GM21447 (cell line): ENCODE measurements at regions not wholly inside any gene's neighbourhood (a gene's known extent, or its start where the extent isn't known, plus 50 kb on each side); places are given as distances from the start of the nearest gene placed in this dataset.

Experiments used
- ATAC-seq: cut with Tn5 transposase; IDR thresholded peaks from one replicate; pipeline ENCODE4 v1.9.1; 2021; ENCODE audit not compliant: unreplicated experiment

DNA sequence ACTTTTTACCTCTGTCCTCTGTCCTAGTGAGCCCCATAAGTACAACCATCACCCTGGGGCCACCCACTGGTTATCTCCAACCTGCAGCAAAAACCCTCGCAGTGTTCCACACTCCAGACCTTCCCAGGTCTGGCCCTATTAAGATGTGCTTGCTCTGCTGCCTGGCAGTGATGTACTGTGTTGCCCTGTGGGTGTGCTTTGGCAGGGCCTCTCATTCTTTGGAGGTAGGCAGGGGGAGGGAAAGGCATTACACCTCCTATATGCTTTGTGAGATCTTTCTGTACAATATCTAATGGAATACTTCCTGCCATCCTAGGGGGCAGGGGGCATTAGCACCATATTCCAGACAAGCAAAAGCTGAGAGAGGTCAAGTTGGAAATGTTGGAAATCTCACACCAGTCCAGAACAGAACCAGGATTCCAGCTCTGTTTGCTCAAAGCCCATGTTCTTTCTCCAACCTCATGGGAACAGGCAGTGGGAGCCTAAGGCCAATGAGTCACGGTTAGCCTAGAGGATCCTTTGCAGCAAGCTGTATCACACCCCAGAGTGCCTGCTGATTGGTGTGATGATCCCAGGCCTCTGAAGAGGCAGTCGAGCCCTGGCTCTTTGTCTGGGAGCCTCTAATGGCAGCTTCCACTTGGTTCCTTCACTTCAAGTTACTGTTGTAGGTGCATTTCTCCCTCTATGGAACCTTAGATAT is 59.7 kb upstream of the UBL3 start:
- no peak for ATAC-seq

DNA sequence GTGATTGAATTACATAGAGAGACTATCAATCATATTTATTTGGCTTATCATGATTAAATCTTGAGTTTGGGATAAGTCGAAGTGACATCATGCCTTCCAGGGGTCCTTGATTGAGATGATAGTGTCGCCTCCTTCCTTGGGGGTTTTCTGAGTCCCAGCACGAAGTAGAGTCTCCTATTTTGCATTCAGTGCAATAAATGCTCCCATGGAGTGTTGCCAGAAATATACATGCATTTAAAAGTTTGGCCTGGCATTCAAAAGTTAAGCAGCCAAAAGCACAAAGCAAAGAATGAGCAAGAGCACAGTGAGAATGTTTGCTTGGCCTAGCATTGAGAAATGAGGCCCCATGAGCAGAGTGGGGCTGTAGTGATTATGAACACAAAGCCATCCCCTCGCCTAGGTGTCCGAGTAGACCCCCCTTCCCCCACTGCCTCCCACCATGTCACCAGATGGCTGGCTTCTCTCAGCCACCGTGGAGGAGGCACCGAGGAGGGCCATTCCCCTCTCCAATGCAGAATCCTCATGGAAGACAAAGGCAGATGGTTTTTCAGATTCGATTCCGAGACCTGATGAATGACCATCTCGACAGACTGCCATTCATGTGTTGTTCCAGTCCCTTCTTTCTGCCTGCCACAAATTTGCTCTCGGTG is 58.8 kb upstream of the UBL3 start:
- no peak for ATAC-seq

DNA sequence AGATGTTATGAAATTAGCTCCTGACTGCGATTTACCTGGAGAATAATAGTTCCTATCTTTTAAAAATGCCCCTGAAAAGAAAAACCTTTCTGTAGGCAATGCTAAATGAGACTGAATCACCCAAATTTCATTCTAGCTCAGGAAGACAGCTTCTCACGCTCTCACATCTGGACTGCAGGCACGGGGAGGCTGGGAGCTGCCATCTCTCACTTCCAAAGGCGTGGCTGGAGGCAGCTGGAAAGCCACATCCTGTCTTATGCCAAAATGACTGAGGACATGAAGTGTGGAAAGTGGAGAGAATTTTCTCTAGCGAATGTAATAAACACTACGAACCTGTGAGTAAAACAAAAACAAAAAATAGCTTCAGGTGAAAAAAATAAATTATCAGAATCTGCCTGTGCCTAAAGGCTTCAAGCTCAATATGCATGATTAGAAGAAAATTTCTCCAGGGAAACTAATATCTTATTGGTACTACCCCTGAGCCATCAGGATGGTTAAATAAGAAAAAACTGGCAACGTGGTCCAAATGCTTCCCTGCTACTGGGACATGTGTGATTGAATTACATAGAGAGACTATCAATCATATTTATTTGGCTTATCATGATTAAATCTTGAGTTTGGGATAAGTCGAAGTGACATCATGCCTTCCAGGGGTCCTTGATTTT is 58.1 kb upstream of the UBL3 start:
- no peak for ATAC-seq

DNA sequence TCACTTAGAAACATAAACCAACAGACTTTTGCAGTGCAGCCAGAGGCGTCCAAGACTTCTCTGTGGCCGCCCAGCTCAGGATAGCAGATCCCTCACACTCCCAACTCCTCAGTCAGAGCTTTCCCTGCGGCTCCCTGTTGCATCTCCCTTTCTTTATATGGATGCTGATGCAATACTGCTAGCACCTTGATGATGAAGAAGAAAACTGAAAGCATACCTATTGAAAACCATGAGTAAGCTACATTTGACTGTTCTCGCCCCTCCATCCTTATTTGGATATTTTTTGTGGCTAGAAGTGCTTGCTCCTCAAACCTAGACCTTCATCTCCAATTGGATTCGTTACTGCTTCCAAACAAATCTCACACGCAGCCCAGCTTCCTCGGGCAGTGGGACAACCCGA is 57.3 kb upstream of the UBL3 start:
- ATAC-seq: no peak

DNA sequence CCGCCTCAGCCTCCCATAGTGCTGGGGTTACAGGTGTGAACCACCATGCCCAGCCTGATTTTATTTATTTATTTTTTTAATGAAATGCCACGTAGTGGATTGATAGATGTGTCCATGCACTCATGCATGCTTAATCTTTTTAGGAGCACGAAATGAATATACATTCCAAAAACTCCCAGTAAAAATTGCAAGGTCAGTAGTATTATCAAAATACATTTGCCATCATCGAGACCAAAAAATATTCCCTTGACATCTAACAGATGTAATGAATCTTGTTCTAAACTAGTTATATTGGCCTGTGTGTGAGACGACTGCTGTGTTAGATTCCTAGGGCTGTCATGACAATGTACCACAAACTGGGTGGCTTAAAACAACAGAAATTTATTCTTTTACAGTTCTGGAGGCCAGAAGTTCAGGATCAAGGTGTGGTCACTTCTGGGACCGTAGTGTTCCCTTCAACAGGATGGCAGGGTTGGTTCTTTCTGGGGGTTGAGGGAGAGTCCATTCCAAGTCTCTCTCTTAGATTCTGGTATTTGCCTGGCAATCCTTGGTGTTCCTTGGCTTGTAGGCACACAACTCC is 56.1 kb upstream of the UBL3 start:
- ATAC-seq: no peak

DNA sequence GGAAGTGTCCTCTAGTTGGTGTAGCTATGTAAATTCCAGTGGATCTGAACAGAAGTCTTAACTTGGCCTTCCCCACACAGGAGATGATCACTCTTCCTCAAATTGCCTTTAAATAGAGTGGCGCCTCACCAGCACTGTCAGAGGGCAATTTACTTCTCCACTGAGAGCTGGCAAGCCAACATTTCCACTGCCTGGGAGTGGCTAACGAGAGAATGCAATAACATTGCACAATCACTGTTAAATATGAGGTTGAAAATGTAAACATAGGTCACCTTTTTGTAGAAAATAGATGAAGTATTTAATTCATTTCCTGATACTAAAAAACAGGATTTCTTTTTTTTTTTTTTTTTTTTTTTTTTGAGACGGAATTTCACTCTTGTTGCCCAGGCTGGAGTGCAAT is 55.4 kb upstream of the UBL3 start:
- ATAC-seq: no peak

DNA sequence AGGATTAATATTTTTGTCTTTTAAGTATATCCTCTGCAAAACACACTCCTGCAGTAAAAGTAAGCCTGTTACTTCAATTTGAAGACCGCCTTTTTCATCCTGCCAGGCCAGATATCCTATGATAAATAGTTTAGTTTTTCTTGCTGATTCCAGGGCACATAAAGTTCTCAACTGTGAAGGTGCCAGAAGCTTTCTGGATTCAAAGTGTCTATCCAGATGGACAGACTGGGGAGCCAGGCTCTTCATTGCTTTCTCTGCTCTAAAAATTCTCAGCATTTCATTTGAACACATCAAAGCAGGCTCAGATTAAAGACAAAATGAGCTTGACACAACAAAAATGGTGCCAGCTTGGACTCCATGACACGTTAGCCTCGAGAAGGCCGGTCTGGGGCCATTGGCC is 53.6 kb upstream of the UBL3 start:
- no peak for ATAC-seq

DNA sequence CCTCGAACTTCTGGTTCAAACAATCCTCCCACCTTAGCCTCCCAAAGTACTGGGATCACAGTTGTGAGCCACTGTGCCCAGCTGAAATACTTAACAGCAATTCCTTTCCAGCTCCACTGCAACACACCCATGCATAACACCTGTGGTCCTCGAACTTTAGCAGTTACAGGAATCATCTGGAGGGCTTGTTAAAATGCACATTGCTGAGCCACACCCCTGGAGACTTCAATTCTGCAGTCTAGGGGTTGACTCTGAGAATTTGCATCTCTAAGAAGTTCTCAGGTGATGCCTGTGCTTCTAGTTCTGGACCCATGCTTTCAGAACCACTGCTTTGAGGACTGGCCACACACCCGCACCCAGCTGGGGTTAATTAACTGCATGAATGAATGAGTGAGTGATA is 53.1 kb upstream of the UBL3 start:
- no peak for ATAC-seq

DNA sequence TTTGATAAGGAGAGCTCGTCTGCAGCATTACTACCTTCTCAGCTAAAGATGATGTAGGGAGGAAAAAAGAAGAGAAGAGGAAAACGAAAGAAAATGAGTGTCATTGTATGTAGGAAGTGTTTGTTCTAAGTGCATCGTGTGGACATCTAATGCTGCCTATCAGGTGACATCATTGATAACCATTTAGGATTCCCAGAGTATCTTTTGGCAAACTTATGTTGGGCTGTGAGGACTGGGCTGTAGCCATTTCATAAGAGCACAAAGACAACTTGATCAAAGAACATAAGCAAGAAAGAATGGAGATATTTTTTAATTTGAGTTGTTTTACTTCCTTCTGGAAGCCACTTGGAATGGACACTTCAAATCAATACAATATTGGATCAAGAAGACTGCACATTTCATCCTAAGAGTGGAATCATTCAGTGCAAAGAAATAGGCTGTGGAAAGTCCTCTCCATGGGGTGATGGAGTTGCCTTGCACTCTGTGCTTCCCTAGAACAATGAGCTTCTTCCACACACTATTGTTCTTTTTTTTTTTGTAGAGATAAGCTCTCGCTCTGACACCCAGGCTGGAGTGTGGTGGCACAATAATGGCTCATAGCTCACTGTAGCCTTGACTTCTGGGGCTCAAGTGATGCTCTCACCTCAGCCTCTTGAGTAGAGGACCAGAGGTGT is 52.4 kb upstream of the UBL3 start:
- ATAC-seq: no peak

DNA sequence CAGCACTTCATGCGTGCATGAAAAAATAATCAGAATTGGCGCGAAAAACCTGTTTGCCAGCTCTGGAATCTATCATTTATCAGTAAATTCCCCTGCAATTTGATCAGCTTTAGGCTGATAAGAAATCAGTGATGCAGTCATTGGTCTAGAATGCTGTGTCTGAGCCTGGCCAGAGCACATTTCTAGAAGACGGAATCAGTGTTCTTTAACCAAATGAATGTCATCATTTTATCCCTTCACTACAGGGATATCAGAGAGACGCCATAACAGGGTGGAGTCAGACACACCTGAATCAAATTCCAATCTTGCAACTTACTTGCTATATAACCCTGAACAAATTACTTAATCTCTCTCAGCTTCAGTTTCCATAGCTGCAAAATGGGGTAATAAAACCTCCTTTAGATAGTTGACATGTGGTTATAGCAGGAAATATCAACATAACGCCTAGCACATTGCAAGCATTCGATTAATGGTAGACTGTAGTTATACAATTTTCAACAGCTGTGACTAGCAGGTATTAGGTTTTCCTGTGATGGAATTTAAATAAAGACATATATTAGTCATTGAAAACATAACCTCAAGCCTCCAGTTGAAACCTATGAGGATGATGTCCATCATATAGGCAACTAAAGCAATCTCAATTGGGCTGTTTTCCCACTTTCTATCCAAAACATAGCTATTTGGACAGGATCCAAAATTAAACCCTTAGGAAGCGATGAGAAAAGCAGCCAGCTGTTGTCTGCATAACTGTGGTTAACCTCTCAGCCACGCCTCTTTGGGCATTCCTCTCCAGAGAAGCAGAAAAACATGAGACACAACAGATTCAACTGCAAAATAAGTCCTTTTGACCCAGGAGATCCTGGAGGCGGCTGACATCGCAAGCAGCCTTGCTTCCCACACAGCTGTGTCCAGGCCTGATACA is 51.6 kb upstream of the UBL3 start:
- no peak for ATAC-seq
